Endothelial cell of umbilical vein (primary cell): ENCODE measurements at regions not wholly inside any gene's neighbourhood (a gene's known extent, or its start where the extent isn't known, plus 50 kb on each side); places are given as distances from the start of the nearest gene placed in this dataset.

Experiments
- BruUV-seq: library from RNA; stranded (reverse); fragments of 400-500 nt; replicated peaks from 2 replicates; lab custom pipeline; 2021; lab: Mats Ljungman, UMichigan
- CTCF ChIA-PET: fragments of 300-600, 350-600 bp; sonication (Branson Sonifier 250); formaldehyde crosslinking; loops from one replicate; lab custom pipeline; 2021; ENCODE audit warnings: antibody characterized with exemption, inconsistent platforms; lab: Charles Lee
- POLR2A ChIA-PET: fragments of 300-600, 350-600 bp; sonication (Branson Sonifier 250); formaldehyde crosslinking; loops from one replicate; lab custom pipeline; 2021; ENCODE audit warnings: antibody characterized with exemption, inconsistent platforms; lab: Charles Lee
- DNase-seq: peaks from one replicate; pipeline ENCODE4 v3.0.0-alpha.2; 2011; ENCODE audit warnings: low read depth, low spot score
- FAIRE-seq: peaks from 2 replicates; lab custom pipeline; 2011; peaks lifted over from hg19 to GRCh38; lab: Jason Lieb, UNC
- H2AFZ ChIP-seq: 2 replicates; pipeline ENCODE4 v1.6.0; 2012; ENCODE audit warnings: low read depth, low read length, control low read depth, inconsistent platforms
- H3K27ac ChIP-seq: 2 replicates; pipeline ENCODE4 v1.5.1; 2011; ENCODE audit warnings: low read depth, mild to moderate bottlenecking, control low read depth, low read length, moderate library complexity; ENCODE audit not compliant: insufficient read depth
- H3K27me3 ChIP-seq, 2 experiments: 2 replicates each; pipeline versions ENCODE4 v1.6.0 to v1.6.1; 2011; ENCODE audit warnings: low read length in 2 of 2, mixed read lengths in 1 of 2; ENCODE audit not compliant: control insufficient read depth in 2 of 2, insufficient read depth in 2 of 2
- H3K36me3 ChIP-seq, 2 experiments: 2 replicates in 1 of 2; 3 replicates in 1 of 2; pipeline ENCODE4 v1.5.1; 2011; ENCODE audit warnings: low read length in 2 of 2, mild to moderate bottlenecking in 1 of 2, moderate library complexity in 1 of 2; ENCODE audit not compliant: control insufficient read depth in 2 of 2, insufficient read depth in 2 of 2; ENCODE audit errors: extremely low read depth in 1 of 2
- H3K4me1 ChIP-seq: 3 replicates; pipeline ENCODE4 v1.5.1; 2011; ENCODE audit warnings: mild to moderate bottlenecking, low read length; ENCODE audit not compliant: control insufficient read depth, insufficient read depth; ENCODE audit errors: extremely low read depth
- H3K4me2 ChIP-seq: 2 replicates; pipeline ENCODE4 v1.6.1; 2011; ENCODE audit warnings: low read length, control low read depth, mixed read lengths; ENCODE audit not compliant: insufficient read depth
- H3K4me3 ChIP-seq, 3 experiments: fragments of 200-600 bp in 1 of 3; sonication (generic), shearing (Covaris generic) in 1 of 3; replicated peaks in 1 of 3; 2 replicates each; pipeline ENCODE4 v1.5.1; 2011 to 2016; ENCODE audit warnings: control low read depth in 3 of 3, low read length in 3 of 3, mild to moderate bottlenecking in 2 of 3, inconsistent platforms in 1 of 3, low read depth in 1 of 3, moderate library complexity in 1 of 3; ENCODE audit not compliant: insufficient read depth in 1 of 3
- H3K79me2 ChIP-seq: 2 replicates; pipeline ENCODE4 v1.6.0; 2012; ENCODE audit warnings: low read length, inconsistent platforms; ENCODE audit not compliant: control insufficient read depth, insufficient read depth
- H3K9ac ChIP-seq: replicated peaks from 2 replicates; pipeline ENCODE3; 2011; ENCODE audit warnings: low read length, control low read depth; ENCODE audit not compliant: insufficient read depth; ENCODE audit errors: extremely low read depth
- H3K9me1 ChIP-seq: replicated peaks from 3 replicates; pipeline ENCODE4 v1.6.0; 2011; ENCODE audit warnings: mild to moderate bottlenecking, low read length; ENCODE audit not compliant: control insufficient read depth, insufficient read depth; ENCODE audit errors: extremely low read depth
- H3K9me3 ChIP-seq: replicated peaks from 2 replicates; pipeline ENCODE4 v1.5.1; 2012; ENCODE audit warnings: low read length, inconsistent platforms; ENCODE audit not compliant: control insufficient read depth, insufficient read depth
- H4K20me1 ChIP-seq: replicated peaks from 2 replicates; pipeline ENCODE3; 2011; ENCODE audit warnings: mild to moderate bottlenecking, low read length; ENCODE audit not compliant: control insufficient read depth, insufficient read depth; ENCODE audit errors: extremely low read depth
- EZH2 ChIP-seq: IDR thresholded peaks from 2 replicates; pipeline ENCODE4 v1.6.1; 2012; ENCODE audit warnings: borderline replicate concordance, low read depth, mild to moderate bottlenecking, moderate library complexity, low read length, inconsistent platforms; ENCODE audit not compliant: severe bottlenecking
- FOS ChIP-seq: IDR thresholded peaks from 2 replicates; pipeline ENCODE4 v1.6.1; 2011; ENCODE audit warnings: mild to moderate bottlenecking, low read length, moderate library complexity, borderline replicate concordance; ENCODE audit not compliant: insufficient read depth
- GATA2 ChIP-seq: IDR thresholded peaks from 2 replicates; pipeline ENCODE4 v1.7.0; 2011; ENCODE audit warnings: low read depth, mild to moderate bottlenecking, moderate library complexity, mixed read lengths, low read length; ENCODE audit not compliant: insufficient read length, insufficient read depth
- JUN ChIP-seq: IDR thresholded peaks from 2 replicates; pipeline ENCODE4 v1.6.1; 2011; ENCODE audit warnings: borderline replicate concordance, low read depth; ENCODE audit not compliant: insufficient read length, insufficient read depth
- MYC ChIP-seq: IDR thresholded peaks from one replicate; pipeline ENCODE4 v1.6.1; 2011; ENCODE audit warnings: mild to moderate bottlenecking, low read depth, low read length
- POLR2A ChIP-seq: IDR thresholded peaks from 2 replicates; pipeline ENCODE4 v1.6.1; 2012; ENCODE audit warnings: low read depth, mild to moderate bottlenecking, control low read depth, low read length
- POLR2AphosphoS5 ChIP-seq: IDR thresholded peaks from 2 replicates; pipeline ENCODE4 v1.6.1; 2012; ENCODE audit warnings: low read depth, mild to moderate bottlenecking, control low read depth, low read length, moderate library complexity; ENCODE audit not compliant: insufficient read depth
- dilution Hi-C: fragments of 300-500 bp; cut with MboI; formaldehyde crosslinking; loops from one replicate; pipeline ENCODE4 v1.15.0; 2019; ENCODE audit warnings: low sequenced_read_pairs; ENCODE audit not compliant: extremely low pct_ligation_motif_present
- intact Hi-C: fragments of 100-400 bp; cut with micrococcal nuclease; formaldehyde crosslinking; loops from one replicate; pipeline ENCODE4 v1.10.0; 2022
- TF ChIP-seq, protein P1 (sequence below): IDR thresholded peaks from 2 replicates; pipeline ENCODE4 v1.6.1; 2011; ENCODE audit not compliant: insufficient read depth, insufficient read length
- TF ChIP-seq, protein P2 (sequence below), 2 donors: IDR thresholded peaks; 1 replicate in 1 of 2; 2 replicates in 1 of 2; pipeline ENCODE4 v1.5.1; 2011; ENCODE audit warnings: low read length in 2 of 2, mild to moderate bottlenecking in 2 of 2, moderate library complexity in 2 of 2, control low read depth in 1 of 2, inconsistent platforms in 1 of 2, low read depth in 1 of 2; ENCODE audit not compliant: insufficient read depth in 1 of 2; ENCODE audit errors: extremely low read depth in 1 of 2

DNA sequence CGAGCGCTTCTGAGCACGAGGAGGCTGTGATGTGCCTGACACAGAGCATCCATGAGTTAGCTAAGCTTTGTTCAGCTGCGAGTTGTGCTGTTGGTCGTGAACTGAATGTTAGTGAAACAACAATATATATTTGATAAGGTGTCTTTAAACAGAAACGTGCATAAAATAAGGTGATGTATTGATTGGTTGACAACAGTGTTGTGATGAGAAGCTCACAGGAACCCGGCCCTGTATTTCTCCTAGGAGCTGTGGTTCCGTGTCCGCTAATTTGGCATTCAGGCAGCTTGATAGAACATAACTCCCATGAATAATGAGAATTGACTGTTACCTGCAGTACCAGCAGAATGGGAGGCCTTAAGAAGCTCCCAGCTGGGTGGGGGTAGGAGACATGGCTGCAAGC is 146.4 kb upstream of the MYCN start:
- BruUV-seq, result no TSS peak
- Histone ChIP-seq H3K9me1 (no peaks in the 10 kb centered on the region), H4K20me1 (no peaks in the 10 kb centered on the region), H2AFZ (no peak overlapping the region), H3K36me3 (no peaks in the 10 kb centered on the region), H3K4me2 (no peak overlapping the region), H3K27me3 (no peaks in the 10 kb centered on the region), H3K4me3 (no peak overlapping the region), H3K79me2 (no peaks in the 10 kb centered on the region), H3K9me3 (no peaks in the 10 kb centered on the region), H3K9ac (no peak overlapping the region), H3K4me1 (no peaks in the 10 kb centered on the region), H3K27ac (no peak overlapping the region)
- TF ChIP-seq JUN (no peak), GATA2 (no peak), POLR2AphosphoS5 (no peak), FOS (no peak), POLR2A (no peak), EZH2 (no peak), MYC (no peak)
- TF ChIP-seq, protein P1, sequence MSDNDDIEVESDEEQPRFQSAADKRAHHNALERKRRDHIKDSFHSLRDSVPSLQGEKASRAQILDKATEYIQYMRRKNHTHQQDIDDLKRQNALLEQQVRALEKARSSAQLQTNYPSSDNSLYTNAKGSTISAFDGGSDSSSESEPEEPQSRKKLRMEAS, result no peak
- TF ChIP-seq, protein P2, sequence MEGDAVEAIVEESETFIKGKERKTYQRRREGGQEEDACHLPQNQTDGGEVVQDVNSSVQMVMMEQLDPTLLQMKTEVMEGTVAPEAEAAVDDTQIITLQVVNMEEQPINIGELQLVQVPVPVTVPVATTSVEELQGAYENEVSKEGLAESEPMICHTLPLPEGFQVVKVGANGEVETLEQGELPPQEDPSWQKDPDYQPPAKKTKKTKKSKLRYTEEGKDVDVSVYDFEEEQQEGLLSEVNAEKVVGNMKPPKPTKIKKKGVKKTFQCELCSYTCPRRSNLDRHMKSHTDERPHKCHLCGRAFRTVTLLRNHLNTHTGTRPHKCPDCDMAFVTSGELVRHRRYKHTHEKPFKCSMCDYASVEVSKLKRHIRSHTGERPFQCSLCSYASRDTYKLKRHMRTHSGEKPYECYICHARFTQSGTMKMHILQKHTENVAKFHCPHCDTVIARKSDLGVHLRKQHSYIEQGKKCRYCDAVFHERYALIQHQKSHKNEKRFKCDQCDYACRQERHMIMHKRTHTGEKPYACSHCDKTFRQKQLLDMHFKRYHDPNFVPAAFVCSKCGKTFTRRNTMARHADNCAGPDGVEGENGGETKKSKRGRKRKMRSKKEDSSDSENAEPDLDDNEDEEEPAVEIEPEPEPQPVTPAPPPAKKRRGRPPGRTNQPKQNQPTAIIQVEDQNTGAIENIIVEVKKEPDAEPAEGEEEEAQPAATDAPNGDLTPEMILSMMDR (IDR thresholded peaks at IDR 0.05; ENCODE audit: extremely low read depth in 1 of 2, insufficient read depth in 1 of 2, low read depth in 1 of 2, low read length in 2 of 2), result no peak
- DNase-seq (no peak), FAIRE-seq (no peak)
- POLR2A ChIA-PET, result no interaction called here
- CTCF ChIA-PET, result no interaction called here
- intact Hi-C loops, result no loop called here
- dilution Hi-C loops, result no loop called here
